HG03135 (cell line): ENCODE measurements at regions not wholly inside any gene's neighbourhood (a gene's known extent, or its start where the extent isn't known, plus 50 kb on each side); places are given as distances from the start of the nearest gene placed in this dataset.
"Not testable (repeated sequence)": the region's sequence is repeated elsewhere in the genome, so short reads cannot be mapped to it uniquely, and the experiment has no call there.

ENCODE experiments used
- ATAC-seq: cut with Tn5 transposase; IDR thresholded peaks from one replicate; pipeline ENCODE4 v1.9.1; 2021; ENCODE audit warnings: mild to moderate bottlenecking, moderate library complexity; ENCODE audit not compliant: unreplicated experiment

- no peak for ATAC-seq
These were observed 189.5 kb upstream of the UFM1 start for GRCh38 chr13:38160131-38160530.

DNA sequence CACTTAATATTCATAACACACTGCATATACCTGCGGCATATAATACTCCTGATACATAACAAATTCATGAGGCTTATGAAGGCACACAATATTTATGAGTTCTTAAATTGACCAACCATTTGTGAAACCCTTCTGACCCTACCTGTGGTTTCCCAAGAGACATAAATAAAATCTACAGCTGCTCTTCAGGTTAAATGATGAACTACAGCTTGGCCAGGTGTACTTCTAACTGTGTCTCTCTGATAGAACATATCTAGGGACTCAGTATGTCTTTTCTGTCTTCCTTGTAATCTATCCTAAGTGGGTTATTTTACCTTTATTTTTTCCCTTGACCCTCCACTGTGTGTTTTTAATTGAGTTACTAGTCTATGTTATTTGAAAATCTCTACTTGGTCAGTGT lies 189.9 kb upstream of the UFM1 start:
- ATAC-seq = no peak

GRCh38 chr13:38147050-38147449 lies 202.6 kb upstream of the UFM1 start:
- no peak for ATAC-seq

- no peak for ATAC-seq
These were observed 207.9 kb upstream of the UFM1 start for GRCh38 chr13:38141792-38142191.

GRCh38 chr13:38135592-38135991 lies 214.1 kb upstream of the UFM1 start:
- ATAC-seq = no peak

- ATAC-seq = no peak
These were observed 228.4 kb upstream of the UFM1 start for GRCh38 chr13:38121267-38121666.

- ATAC-seq = no peak
These were observed 234.3 kb upstream of the TRPC4 start for GRCh38 chr13:38103851-38104250.

GRCh38 chr13:38099751-38100150 lies 230.2 kb upstream of the TRPC4 start:
- ATAC-seq = no peak

GRCh38 chr13:38093425-38093824 lies 223.9 kb upstream of the TRPC4 start:
- no peak for ATAC-seq

- no peak for ATAC-seq
These were observed 221.3 kb upstream of the TRPC4 start for GRCh38 chr13:38090913-38091312.

GRCh38 chr13:38086721-38087120 lies 217.1 kb upstream of the TRPC4 start:
- no peak for ATAC-seq

GRCh38 chr13:38086013-38086412 lies 216.4 kb upstream of the TRPC4 start:
- ATAC-seq = no peak

- no peak for ATAC-seq
These were observed 204.4 kb upstream of the TRPC4 start for GRCh38 chr13:38073931-38074330.

DNA sequence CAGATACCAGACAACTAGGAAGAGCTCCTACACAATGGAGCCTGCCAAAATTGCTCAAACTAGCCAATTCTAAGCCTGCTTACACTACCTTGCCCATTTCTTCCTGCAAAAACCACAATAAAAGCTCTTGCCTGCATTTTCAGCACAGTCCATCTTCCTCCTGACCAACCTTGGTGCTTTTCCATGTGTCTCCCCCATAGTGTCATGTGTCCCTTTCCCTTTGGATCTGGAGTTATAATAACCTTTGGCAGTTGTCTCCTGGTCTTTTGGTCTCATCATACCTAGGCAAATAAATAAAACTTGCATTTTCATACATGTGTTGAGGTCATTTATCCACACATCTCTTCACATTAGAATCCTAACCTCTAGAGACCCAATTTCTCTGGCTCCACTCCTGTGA lies 203.1 kb upstream of the TRPC4 start:
- ATAC-seq = no peak

GRCh38 chr13:38071340-38071739 lies 201.8 kb upstream of the TRPC4 start:
- not testable (repeated sequence) for ATAC-seq

- ATAC-seq = no peak
These were observed 184.3 kb upstream of the TRPC4 start for GRCh38 chr13:38053896-38054295.

- no peak for ATAC-seq
These were observed 176.4 kb upstream of the TRPC4 start for GRCh38 chr13:38046049-38046376.

DNA sequence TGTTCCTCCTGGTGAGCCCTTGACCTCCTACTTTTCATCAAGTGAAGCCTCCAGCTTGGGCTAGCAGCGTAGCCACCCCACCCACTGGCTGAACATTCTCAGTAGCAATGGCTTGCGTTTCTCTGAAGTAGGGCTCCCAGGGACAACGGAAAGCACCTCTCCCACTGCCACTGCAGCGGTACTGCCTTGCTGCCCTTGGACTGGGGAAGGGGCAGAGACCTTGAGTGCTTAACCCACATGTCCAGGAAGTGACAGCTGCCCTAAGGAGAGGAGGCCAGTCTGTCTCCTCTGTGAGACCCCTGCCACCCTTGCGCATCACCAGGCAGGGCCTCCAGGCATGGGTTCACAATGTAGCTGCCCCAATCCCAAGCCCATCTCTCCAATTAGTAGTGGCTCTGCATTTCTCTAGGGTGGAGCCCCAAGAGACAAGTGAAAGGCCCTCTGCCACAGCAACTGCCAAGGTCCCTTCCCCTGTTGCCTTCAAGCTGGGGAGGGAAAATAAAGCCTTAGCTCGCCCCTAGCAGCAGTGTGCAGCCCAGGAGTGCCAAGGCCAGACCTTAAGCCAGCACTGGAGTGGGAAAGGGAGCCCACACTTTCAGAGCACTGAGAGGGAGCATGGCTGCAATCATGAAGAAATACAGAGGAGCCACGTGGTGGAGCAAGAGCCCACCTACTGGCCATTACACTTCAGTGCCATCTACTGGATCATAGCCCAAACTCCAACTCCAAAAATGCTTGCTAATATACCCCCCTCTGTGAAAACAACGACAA lies 175.9 kb upstream of the TRPC4 start:
- no peak for ATAC-seq

- no peak for ATAC-seq
These were observed 174.5 kb upstream of the TRPC4 start for GRCh38 chr13:38044067-38044466.

- ATAC-seq = no peak
These were observed 173.2 kb upstream of the TRPC4 start for GRCh38 chr13:38042771-38043170.

GRCh38 chr13:38024431-38024830 lies 154.9 kb upstream of the TRPC4 start:
- no peak for ATAC-seq

DNA sequence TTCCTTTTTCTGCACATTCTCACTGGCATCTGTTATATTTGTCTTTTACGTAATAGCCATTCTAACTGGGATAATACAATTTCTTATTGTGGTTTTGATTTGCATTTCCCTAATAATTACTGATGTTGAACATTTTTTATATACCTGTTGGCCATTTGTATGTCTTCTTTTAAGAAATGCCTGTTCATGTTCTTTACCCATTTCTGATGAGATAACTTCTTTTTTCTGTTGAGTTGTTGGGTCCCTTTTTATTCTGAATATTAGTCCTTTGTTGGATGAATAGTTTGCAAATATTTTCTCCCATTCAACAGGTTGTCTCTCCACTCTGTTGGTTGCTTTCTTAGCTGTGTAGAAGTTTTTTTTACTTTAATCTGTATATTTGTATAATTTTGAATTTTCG lies 147.7 kb upstream of the TRPC4 start:
- no peak for ATAC-seq

DNA sequence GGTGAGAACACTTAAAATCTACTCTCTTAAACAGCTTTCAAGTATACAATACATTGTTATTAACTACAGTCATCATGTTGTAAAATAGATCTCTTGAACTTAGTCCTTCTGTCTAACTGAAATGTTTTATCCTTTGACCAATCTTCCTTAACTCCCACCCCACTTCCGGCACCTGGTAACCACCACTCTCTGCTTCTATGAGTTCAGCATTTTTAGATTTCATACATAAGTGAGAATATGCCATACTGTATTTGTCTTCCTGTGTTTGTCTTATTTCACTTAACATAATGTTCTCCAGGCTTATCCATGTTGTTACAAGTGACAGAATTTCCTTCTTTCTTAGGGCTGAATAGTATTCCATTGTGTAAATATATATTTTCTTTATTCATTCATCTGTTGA lies 144.1 kb upstream of the TRPC4 start:
- no peak for ATAC-seq
